ENCODE measurements at regions not wholly inside any gene's neighbourhood (a gene's known extent, or its start where the extent isn't known, plus 50 kb on each side); places are given as distances from the start of the nearest gene placed in this dataset.

DNA sequence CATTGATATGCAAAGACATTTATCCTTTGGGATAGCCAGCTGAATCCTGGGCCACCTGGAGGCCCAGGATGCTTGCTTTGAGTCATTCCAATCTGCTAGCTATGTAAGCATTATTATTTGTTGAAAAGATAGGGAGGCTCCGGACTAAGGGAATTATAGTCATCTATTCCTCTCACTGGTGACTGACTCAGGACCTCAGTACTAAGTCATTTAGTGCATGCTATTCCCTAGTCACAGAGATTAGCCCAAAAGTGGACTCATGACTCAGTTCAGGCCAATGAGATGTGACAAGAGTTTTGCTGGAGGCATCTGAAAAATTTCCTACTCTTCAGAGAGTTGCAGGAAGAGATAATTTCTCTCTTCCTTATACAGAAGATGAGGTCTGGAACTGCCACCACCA, 67.9 kb upstream of the ITM2B start:
- TF ChIP-seq, protein P1, sequence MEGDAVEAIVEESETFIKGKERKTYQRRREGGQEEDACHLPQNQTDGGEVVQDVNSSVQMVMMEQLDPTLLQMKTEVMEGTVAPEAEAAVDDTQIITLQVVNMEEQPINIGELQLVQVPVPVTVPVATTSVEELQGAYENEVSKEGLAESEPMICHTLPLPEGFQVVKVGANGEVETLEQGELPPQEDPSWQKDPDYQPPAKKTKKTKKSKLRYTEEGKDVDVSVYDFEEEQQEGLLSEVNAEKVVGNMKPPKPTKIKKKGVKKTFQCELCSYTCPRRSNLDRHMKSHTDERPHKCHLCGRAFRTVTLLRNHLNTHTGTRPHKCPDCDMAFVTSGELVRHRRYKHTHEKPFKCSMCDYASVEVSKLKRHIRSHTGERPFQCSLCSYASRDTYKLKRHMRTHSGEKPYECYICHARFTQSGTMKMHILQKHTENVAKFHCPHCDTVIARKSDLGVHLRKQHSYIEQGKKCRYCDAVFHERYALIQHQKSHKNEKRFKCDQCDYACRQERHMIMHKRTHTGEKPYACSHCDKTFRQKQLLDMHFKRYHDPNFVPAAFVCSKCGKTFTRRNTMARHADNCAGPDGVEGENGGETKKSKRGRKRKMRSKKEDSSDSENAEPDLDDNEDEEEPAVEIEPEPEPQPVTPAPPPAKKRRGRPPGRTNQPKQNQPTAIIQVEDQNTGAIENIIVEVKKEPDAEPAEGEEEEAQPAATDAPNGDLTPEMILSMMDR (IDR thresholded peaks at IDR 0.05): no peak
- no peak for DNase-seq (ENCODE audit: low spot score)
- Histone ChIP-seq H3K36me3 (no peaks in the 10 kb centered on the region), H3K4me3 (no peak overlapping the region), H3K4me1 (peaks cover 0 to 9% of the 10 kb centered on the region in 2 donors), H3K27ac (no peak overlapping the region), H3K27me3 (no peaks in the 10 kb centered on the region), H3K9me3 (no peaks in the 10 kb centered on the region)

DNA sequence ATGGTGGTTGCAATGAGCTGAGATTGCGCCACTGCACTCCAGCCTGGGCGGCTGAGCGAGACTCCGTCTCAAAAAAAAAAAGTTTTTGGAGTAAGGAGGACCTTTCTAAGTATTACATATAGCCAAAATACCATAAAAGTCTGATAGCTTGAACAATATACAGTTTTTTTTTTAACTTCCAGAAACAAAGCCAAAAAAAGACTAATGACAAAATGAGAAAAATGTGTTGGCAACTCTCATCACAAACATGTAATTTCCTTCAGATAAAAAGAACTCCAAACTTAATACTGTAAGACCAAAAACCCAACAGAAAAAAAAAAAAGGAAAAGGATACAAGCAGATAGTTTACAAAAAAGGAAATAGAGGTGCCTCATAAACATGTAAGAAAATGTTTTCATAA, 68.2 kb upstream of the MED4 start:
- Histone ChIP-seq H3K27ac (peak overlapping the region; percentile 24 to 86), H3K27me3 (no peaks in the 10 kb centered on the region), H3K9me3 (no peaks in the 10 kb centered on the region), H3K4me1 (peaks cover 0 to 9% of the 10 kb centered on the region in 2 donors), H3K4me3 (no peak overlapping the region), H3K36me3 (no peaks in the 10 kb centered on the region)
- DNase-seq (ENCODE audit: low spot score): no peak
- TF ChIP-seq, protein P1 (IDR thresholded peaks at IDR 0.05): no peak

DNA sequence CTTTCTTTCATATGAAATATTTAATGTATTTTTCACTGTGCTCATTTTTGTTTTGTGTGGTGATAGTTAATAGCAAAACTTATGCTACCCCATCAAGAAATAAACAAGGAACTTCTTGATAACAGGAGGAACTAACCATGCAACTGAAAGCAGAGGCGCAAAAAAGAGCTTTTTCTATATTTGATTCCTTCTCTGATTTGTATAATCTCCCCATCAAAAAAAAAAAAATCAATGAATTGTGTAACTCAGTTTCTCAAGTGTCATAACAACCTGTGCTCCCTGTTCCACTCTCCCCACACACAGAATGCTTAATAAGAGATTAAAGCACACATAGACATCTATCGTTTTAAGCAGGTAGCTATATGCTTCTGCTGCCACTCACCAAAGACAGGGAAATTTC, 67.3 kb upstream of the MED4 start:
- Histone ChIP-seq H3K27me3 (no peaks in the 10 kb centered on the region), H3K4me1 (peaks cover 0 to 9% of the 10 kb centered on the region in 2 donors), H3K9me3 (no peaks in the 10 kb centered on the region), H3K27ac (peak overlapping the region; percentile 72 to 86), H3K36me3 (no peaks in the 10 kb centered on the region), H3K4me3 (no peak overlapping the region)
- no peak for DNase-seq (ENCODE audit: low spot score)
- TF ChIP-seq, protein P1 (IDR thresholded peaks at IDR 0.05): no peak

DNA sequence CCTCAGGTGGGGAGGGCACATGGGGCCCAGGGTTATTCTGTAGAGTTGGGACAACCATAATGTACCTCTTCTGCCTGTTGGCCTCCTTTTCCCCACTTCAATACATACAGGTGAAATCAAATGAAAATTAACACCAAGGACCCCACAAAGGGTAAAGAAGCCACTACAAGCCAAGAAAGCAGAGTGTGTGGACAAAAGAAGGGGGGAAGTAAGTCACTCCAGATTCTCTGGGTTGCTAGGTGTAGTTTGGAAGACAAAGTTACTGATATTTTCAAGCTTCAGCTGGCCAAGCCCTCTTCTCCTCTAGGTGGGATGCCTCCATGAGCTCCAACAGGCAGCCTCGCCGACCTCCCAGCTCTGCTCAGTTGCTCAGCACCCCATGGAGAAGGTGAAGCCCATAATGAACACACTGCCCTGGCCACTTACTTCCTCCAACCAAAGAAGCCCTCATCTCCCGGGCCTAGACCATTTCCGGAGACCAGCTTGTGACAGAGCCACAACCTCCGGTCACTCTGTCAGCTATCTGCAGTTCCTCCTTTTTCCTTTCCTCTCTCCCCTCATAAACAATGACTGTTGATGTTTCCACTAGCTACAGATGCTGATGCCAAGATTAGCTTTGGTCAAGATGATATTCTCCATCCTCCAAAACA, 66.8 kb upstream of the MED4 start:
- Histone ChIP-seq H3K4me1 (peaks cover 0 to 9% of the 10 kb centered on the region in 2 donors), H3K27ac (peak overlapping the region; percentile 72 to 86), H3K36me3 (no peaks in the 10 kb centered on the region), H3K4me3 (no peak overlapping the region), H3K9me3 (no peaks in the 10 kb centered on the region), H3K27me3 (no peaks in the 10 kb centered on the region)
- peak; percentile 69 for DNase-seq (ENCODE audit: low spot score)
- TF ChIP-seq, protein P1 (IDR thresholded peaks at IDR 0.05): no peak

DNA sequence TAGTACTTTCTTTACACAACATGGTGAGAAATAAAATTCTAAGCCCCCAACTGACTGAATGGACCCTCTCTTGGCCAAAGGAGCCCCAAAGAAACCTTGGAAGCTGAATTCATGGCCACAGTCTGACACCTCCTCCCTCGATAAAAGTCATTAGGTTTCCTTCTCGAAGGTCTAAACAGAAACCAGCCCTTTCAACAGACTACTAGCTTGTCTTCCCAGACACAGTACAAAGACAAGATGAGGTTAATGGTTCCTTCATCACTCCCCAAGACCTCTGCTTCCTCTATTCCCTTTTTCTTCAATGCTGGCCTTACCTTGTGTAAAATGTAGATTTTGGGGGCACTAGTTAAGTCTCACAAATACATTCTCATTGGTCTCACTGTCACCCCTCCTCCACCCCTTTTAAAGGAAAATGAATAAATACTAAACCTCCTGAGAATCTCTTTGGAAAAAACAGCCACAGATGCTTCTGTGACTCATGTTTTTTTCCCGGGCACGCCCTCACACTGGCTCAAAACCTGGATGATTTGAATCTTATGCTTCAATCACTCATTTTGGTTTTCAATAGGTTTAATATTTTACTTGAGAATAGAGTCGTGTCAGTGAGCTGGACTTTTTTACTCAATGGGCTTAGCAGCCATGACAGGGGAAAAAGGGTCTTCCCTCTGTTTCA, 65.8 kb upstream of the MED4 start:
- H3K9me3 ChIP-seq: no peaks in the 10 kb centered on the region
- peak; percentile 68 for DNase-seq (ENCODE audit: low spot score)
- TF ChIP-seq, protein P1 (IDR thresholded peaks at IDR 0.05): no peak
- peaks cover 0 to 14% of the 10 kb centered on the region in 2 donors for H3K4me1 ChIP-seq
- H3K36me3 ChIP-seq: no peaks in the 10 kb centered on the region
- H3K27me3 ChIP-seq: no peaks in the 10 kb centered on the region
- H3K4me3 ChIP-seq: no peak overlapping the region
- H3K27ac ChIP-seq: peak overlapping the region; percentile 72 to 86

All from right atrium auricular region (tissue), 2 donors.